OCI-LY7 (cell line): ENCODE measurements at regions not wholly inside any gene's neighbourhood (a gene's known extent, or its start where the extent isn't known, plus 50 kb on each side); places are given as distances from the start of the nearest gene placed in this dataset.

ENCODE experiments used
- EZH2phosphoT487 ChIP-seq: fragments of 200-600 bp; sonication (generic); IDR thresholded peaks from 2 replicates; pipeline ENCODE4 v1.6.1; 2018; ENCODE audit warnings: low read depth, borderline replicate concordance, mild to moderate bottlenecking, mixed run types, antibody characterized with exemption, low read length, moderate library complexity, mixed read lengths
- TF ChIP-seq, protein P1 (sequence below): fragments of 200-600 bp; sonication (generic); conservative IDR thresholded peaks from 2 replicates; pipeline ENCODE4 v1.5.1; 2014; ENCODE audit warnings: mild to moderate bottlenecking, antibody characterized with exemption, low read length, moderate library complexity, mixed read lengths

DNA sequence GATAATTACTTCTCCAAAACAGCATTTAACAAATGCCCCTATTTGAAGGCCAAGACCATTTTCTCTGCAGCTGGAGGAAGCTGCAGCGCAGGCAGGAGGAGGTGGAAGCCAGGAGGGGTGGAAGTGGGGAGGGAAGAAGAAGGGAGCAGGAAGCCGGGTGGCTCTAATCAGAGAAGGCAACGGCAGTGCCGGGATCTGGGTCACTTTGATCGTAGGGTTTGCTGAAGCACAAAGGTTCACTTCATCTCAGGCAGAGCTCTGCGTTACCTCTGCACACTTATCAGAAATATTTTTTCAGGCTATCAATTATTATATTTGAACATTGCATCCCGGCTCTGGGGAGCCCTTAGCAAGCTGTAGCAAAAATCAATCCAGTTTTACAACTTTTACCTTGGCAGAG is 315.8 kb upstream of the POU3F3 start:
- TF ChIP-seq, protein P1, sequence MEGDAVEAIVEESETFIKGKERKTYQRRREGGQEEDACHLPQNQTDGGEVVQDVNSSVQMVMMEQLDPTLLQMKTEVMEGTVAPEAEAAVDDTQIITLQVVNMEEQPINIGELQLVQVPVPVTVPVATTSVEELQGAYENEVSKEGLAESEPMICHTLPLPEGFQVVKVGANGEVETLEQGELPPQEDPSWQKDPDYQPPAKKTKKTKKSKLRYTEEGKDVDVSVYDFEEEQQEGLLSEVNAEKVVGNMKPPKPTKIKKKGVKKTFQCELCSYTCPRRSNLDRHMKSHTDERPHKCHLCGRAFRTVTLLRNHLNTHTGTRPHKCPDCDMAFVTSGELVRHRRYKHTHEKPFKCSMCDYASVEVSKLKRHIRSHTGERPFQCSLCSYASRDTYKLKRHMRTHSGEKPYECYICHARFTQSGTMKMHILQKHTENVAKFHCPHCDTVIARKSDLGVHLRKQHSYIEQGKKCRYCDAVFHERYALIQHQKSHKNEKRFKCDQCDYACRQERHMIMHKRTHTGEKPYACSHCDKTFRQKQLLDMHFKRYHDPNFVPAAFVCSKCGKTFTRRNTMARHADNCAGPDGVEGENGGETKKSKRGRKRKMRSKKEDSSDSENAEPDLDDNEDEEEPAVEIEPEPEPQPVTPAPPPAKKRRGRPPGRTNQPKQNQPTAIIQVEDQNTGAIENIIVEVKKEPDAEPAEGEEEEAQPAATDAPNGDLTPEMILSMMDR = no peak
- no peak for TF ChIP-seq EZH2phosphoT487
